Neuronal stem cell (in vitro differentiated cells): ENCODE measurements at regions not wholly inside any gene's neighbourhood (a gene's known extent, or its start where the extent isn't known, plus 50 kb on each side); places are given as distances from the start of the nearest gene placed in this dataset.

Source experiments
- DNase-seq: peaks from one replicate; pipeline ENCODE4 v3.0.0-alpha.2; 2013; ENCODE audit warnings: low spot score
- H2AFZ ChIP-seq: one replicate; pipeline ENCODE4 v1.6.1; 2013; ENCODE audit warnings: mild to moderate bottlenecking, low read length, inconsistent platforms
- H2AK5ac ChIP-seq: 2 replicates; pipeline ENCODE4 v1.6.1; 2013; ENCODE audit warnings: low read depth, mild to moderate bottlenecking, inconsistent platforms, low read length, moderate library complexity, mixed read lengths
- H2BK120ac ChIP-seq: 2 replicates; pipeline ENCODE4 v1.6.1; 2013; ENCODE audit warnings: low read depth, mild to moderate bottlenecking, inconsistent platforms, low read length, moderate library complexity, mixed read lengths
- H2BK12ac ChIP-seq: one replicate; pipeline ENCODE4 v1.6.1; 2013; ENCODE audit warnings: low read length, inconsistent platforms
- H2BK15ac ChIP-seq: 2 replicates; pipeline ENCODE4 v1.6.1; 2013; ENCODE audit warnings: mild to moderate bottlenecking, low read length, inconsistent platforms, mixed read lengths
- H2BK5ac ChIP-seq: one replicate; pipeline ENCODE4 v1.6.1; 2013; ENCODE audit warnings: inconsistent platforms, mild to moderate bottlenecking, low read length, moderate library complexity
- H3K14ac ChIP-seq: one replicate; pipeline ENCODE4 v1.6.1; 2013; ENCODE audit warnings: low read length, inconsistent platforms
- H3K18ac ChIP-seq: 2 replicates; pipeline ENCODE4 v1.6.1; 2013; ENCODE audit warnings: low read length, inconsistent platforms
- H3K23ac ChIP-seq: 2 replicates; pipeline ENCODE4 v1.6.1; 2013; ENCODE audit warnings: low read depth, mild to moderate bottlenecking, mixed read lengths, low read length, inconsistent platforms; ENCODE audit not compliant: poor library complexity
- H3K27ac ChIP-seq: replicated peaks from 3 replicates; pipeline ENCODE4 v1.5.1; 2013; ENCODE audit warnings: low read length, inconsistent platforms
- H3K27me3 ChIP-seq, 3 experiments: 2 replicates each; pipeline ENCODE4 v1.6.1; 2013; ENCODE audit warnings: low read length in 3 of 3, mild to moderate bottlenecking in 2 of 3, inconsistent platforms in 1 of 3, low read depth in 1 of 3, mixed read lengths in 1 of 3, moderate library complexity in 1 of 3; ENCODE audit not compliant: control insufficient read depth in 3 of 3, insufficient read depth in 3 of 3
- H3K36me3 ChIP-seq, 2 donors: replicated peaks in 1 of 2; 2 replicates each; pipeline ENCODE4 v1.6.1; 2013; ENCODE audit warnings: low read length in 2 of 2; ENCODE audit not compliant: control insufficient read depth in 2 of 2, insufficient read depth in 2 of 2
- H3K4ac ChIP-seq: 2 replicates; pipeline ENCODE4 v1.6.1; 2013; ENCODE audit warnings: inconsistent platforms, mild to moderate bottlenecking, low read length, moderate library complexity
- H3K4me1 ChIP-seq, 2 donors: 1 replicate in 1 of 2; 2 replicates in 1 of 2; pipeline ENCODE4 v1.6.1; 2013; ENCODE audit warnings: low read length in 2 of 2, low read depth in 1 of 2; ENCODE audit not compliant: control insufficient read depth in 2 of 2, insufficient read depth in 1 of 2
- H3K4me2 ChIP-seq: one replicate; pipeline ENCODE4 v1.6.1; 2013; ENCODE audit warnings: mild to moderate bottlenecking, low read length, inconsistent platforms; ENCODE audit not compliant: insufficient read depth, poor library complexity, severe bottlenecking
- H3K4me3 ChIP-seq, 2 donors: 2 replicates each; pipeline ENCODE4 v1.5.1; 2013; ENCODE audit warnings: low read length in 2 of 2, mild to moderate bottlenecking in 2 of 2, inconsistent platforms in 1 of 2, moderate library complexity in 1 of 2
- H3K79me1 ChIP-seq: one replicate; pipeline ENCODE4 v1.6.1; 2013; ENCODE audit warnings: low read depth, mild to moderate bottlenecking, inconsistent platforms, low read length, moderate library complexity
- H3K9ac ChIP-seq: one replicate; pipeline ENCODE4 v1.6.1; 2013; ENCODE audit warnings: mild to moderate bottlenecking, low read depth, low read length, inconsistent platforms; ENCODE audit not compliant: poor library complexity
- H3K9me3 ChIP-seq, 2 donors: replicated peaks in 1 of 2; 2 replicates each; pipeline versions ENCODE3 to v1.6.1; 2013; ENCODE audit warnings: low read length in 2 of 2, mild to moderate bottlenecking in 2 of 2, inconsistent platforms in 1 of 2, low read depth in 1 of 2, mixed read lengths in 1 of 2, moderate library complexity in 1 of 2; ENCODE audit not compliant: control insufficient read depth in 2 of 2, insufficient read depth in 1 of 2
- H4K8ac ChIP-seq: one replicate; pipeline ENCODE4 v1.6.1; 2013; ENCODE audit warnings: low read depth, mild to moderate bottlenecking, inconsistent platforms, low read length, moderate library complexity
- H4K91ac ChIP-seq: one replicate; pipeline ENCODE4 v1.6.1; 2013; ENCODE audit warnings: low read length, low read depth, mild to moderate bottlenecking, inconsistent platforms; ENCODE audit not compliant: poor library complexity
- WGBS, 2 donors: extraction: QIAGEN DNeasy Blood & Tissue Kit; methylation state at CpG; one replicate each; pipeline ENCODE4 v1.1.7; 2013; ENCODE audit warnings: missing lambda C conversion rate in 2 of 2, mixed read lengths in 1 of 2; ENCODE audit not compliant: insufficient read length in 2 of 2, insufficient replicate concordance in 1 of 2; ENCODE audit errors: extremely low coverage in 2 of 2; 5-methylcytosine and 5-hydroxymethylcytosine counted together

GRCh38 chrX:51272638-51273037 lies 60.0 kb upstream of the NUDT10 start:
- H3K27ac ChIP-seq: no peak overlapping the region
- no peak overlapping the region for H3K9ac ChIP-seq
- 100% methylated on average over 1 of the region's 2 CpGs for WGBS, 2 donors
- no peak overlapping the region for H2AK5ac ChIP-seq
- H3K4ac ChIP-seq: no peak overlapping the region
- no peaks in the 10 kb centered on the region for H3K79me1 ChIP-seq
- no peaks in the 10 kb centered on the region for H3K36me3 ChIP-seq
- no peak overlapping the region for H2BK5ac ChIP-seq
- H3K27me3 ChIP-seq: no peaks in the 10 kb centered on the region
- no peak overlapping the region for H3K4me3 ChIP-seq
- H4K8ac ChIP-seq: no peak overlapping the region
- H2BK12ac ChIP-seq: no peak overlapping the region
- H4K91ac ChIP-seq: no peak overlapping the region
- H3K14ac ChIP-seq: no peak overlapping the region
- no peaks in the 10 kb centered on the region for H3K4me1 ChIP-seq
- DNase-seq: no peak
- no peak overlapping the region for H2BK120ac ChIP-seq
- H2BK15ac ChIP-seq: no peak overlapping the region
- no peak overlapping the region for H2AFZ ChIP-seq
- no peak overlapping the region for H3K4me2 ChIP-seq
- no peaks in the 10 kb centered on the region for H3K9me3 ChIP-seq
- no peak overlapping the region for H3K23ac ChIP-seq
- no peak overlapping the region for H3K18ac ChIP-seq

GRCh38 chrX:51281758-51282318 lies 50.8 kb upstream of the NUDT10 start:
- no peaks in the 10 kb centered on the region for H3K4me1 ChIP-seq
- no peak overlapping the region for H3K27ac ChIP-seq
- H3K4me2 ChIP-seq: no peak overlapping the region
- H2AK5ac ChIP-seq: no peak overlapping the region
- H4K8ac ChIP-seq: no peak overlapping the region
- H3K9me3 ChIP-seq: no peaks in the 10 kb centered on the region
- no peak overlapping the region for H2AFZ ChIP-seq
- H3K27me3 ChIP-seq: no peaks in the 10 kb centered on the region
- no peak overlapping the region for H4K91ac ChIP-seq
- no peak overlapping the region for H3K14ac ChIP-seq
- H2BK15ac ChIP-seq: no peak overlapping the region
- H3K23ac ChIP-seq: no peak overlapping the region
- H3K4ac ChIP-seq: no peak overlapping the region
- WGBS, 2 donors: no CpG with 5 or more reads among the region's 6 CpGs
- no peak overlapping the region for H2BK120ac ChIP-seq
- no peaks in the 10 kb centered on the region for H3K36me3 ChIP-seq
- no peak for DNase-seq
- no peak overlapping the region for H2BK5ac ChIP-seq
- H3K79me1 ChIP-seq: no peaks in the 10 kb centered on the region
- no peak overlapping the region for H3K18ac ChIP-seq
- no peak overlapping the region for H3K4me3 ChIP-seq
- H2BK12ac ChIP-seq: no peak overlapping the region
- no peak overlapping the region for H3K9ac ChIP-seq
